ENCODE measurements at regions not wholly inside any gene's neighbourhood (a gene's known extent, or its start where the extent isn't known, plus 50 kb on each side); places are given as distances from the start of the nearest gene placed in this dataset.
A peak's percentile ranks its signal among the peaks of the same experiment; 100 is the strongest.

DNA sequence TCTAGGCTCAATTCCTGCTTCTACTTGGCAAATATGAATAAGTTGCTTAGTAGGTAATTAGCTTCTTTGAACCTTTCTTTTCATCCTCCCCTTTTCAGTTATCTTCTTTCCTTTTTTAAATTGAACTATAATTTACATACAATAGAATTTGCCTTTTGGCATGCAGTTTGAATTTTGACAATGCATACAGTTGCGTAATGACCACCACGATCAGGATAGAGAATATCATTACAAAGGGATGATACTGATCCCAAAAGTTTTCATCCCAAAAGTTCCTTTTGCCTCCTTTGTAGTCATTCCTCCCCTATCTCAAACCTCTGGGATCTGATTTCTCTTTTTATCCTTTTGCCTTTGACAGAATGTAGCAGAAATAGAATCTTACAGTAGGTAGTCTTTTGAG lies 164.4 kb downstream of the NOC3L start:
- no peak for DNase-seq

DNA sequence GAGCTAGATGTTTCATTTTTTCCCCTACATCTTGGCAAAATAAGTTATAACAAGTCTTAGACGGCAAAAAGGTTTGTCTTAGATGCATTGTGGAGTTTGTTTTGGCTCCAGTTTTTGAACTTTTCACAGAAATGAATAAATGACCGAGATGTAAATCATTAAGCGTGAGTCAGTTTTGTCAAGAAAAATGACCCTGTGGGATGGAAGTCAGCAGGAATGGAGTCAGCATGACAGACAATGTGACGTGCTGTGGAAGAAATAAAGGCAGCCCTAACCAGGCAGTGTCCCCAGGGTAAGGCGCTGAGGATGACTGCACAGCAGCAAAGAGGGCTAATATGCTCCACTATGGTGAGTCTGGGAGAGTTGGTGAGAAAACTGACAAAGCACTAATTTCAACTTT lies 163.2 kb downstream of the NOC3L start:
- no peak for DNase-seq

DNA sequence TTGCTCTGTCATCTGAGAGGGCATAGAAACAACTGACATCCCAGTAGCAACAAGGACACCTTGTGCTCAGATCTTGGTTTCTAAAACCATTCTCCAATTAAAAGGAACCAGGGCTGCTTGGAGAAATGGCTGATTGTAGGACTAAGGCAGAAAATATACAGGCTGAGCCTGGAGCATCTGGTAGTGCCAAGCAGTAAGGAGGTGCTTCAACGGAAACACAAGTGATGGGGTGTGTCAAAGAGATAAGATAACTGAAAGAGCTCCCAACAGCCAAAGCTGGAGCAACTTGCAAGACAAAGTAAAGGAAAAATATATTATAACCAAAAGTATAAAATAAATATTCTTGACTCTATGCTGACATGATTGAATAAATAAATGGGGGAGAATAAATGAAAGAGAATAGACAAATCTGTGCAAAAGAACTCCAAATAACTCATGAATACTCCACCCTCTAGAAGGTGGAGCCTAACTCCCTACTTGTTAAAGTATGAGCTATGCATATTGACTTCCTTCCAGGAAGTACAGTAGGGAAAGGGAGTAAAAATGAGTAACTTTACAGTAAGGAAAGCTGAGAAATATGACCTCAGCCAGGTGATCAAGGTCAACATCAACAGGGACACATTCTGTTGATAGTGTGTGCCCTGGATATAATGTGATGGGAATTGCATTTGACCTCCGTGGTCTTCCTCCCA lies 162.4 kb downstream of the NOC3L start:
- no peak for DNase-seq

DNA sequence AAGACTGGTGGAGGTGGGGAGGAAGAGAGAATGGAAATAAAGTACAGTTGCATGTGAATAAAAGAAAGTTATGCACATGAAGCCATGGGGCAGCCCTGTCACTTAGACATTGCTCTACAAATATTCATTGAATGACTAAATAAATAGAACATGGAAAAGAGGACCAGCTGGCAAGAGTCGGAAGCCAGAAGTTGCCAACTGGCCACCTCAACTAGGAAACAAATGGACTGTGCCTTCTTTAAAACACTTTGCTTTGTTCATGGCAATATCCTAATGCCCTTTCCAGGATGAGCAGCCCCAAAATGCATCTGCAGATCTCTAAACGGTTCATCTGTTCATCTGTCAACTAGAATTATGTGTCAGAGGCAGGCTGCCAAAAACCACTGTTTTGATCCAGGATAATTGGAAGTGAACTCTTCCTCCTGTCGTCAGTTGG lies 157.3 kb downstream of the NOC3L start:
- no peak for DNase-seq

DNA sequence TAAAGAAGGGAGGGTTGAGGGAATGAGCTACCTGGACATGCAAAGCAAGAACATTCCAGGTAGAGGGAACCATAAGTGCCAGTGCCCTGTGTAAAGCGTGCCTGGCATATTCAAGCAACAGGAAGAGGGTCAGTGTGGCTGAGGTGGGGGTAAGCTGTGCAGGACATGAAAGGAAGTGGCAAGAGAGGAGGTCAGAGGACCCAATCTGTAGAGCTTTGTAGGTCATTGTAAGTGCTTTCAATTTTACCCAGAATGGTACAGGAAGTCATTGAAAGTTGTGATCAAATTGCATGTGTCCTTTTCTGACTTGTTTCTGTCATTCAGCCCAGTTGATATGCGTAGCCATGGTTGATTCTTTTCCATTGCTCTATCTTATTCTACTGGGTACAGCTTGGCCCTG lies 156.6 kb downstream of the NOC3L start:
- no peak for DNase-seq

DNA sequence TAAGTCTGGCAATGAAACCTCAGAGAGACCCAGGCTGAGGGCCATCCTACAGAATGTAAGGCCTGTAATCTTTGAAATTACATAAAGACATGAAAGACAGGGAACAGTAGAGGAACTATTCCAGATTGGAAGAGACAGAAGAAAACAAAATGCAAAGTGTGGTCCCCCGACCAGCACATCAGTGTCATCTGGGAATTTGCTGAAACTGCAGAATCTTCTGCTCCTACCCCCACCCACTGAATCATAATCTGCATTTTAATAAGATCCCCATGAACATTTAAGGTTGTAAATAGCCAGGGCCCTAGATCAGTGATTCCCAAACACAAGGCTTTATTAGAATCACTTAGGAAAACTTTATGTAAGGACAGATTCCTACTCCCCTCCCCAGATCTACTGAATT lies 154.4 kb downstream of the NOC3L start:
- DNase-seq = no peak

DNA sequence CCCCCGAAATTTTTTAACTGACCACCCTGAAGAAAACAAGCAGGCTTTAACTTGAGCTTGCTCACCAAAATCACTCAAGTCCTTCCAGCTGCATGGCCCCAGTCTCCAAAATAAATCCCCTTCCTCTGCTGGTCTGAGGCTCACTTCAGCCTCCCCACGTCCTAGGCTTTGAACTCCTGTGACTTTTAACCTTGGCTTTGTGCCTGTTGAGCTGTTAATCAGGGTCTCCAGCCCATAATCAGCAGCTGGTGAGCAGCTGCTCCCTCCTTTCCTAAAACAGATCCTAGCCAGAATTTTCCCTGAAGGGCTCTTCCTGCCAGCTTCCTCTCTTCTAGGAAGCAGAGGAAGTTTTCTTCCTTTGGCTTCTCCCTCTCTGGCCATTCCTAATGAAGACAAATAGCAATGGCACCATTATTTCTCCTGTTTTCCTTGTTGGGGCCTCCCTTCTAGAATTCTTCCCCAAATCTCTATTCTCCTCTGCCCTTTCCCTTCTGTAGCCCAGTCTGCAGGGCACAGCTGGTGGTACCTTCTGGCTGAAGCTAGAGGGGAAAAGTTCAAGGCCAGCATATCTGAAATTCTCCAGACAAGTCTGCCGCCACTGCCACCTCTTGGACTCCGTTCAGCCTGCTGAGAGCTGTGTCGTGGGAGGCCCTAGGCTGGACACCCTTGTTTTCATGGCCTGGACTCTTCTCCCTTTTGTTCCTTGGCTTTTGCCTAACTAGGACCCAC lies 152.1 kb downstream of the NOC3L start:
- no peak for DNase-seq

DNA sequence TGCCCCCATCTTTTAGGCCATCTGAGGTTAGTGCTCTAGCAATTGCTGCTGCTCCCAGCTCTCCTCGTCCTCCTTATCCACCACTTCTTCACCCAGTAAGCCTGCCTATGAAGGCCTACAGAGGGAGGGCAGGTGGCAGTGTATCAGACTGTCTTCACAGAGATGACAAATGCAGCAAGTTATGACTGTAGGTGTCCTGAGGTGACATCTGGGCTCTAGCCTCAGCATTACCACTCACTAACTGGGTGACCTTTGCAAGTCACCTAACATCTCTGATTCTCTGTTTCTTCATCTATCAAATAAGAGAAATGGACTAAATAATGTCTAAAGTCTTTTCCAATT lies 151.6 kb downstream of the NOC3L start:
- DNase-seq = no peak

DNA sequence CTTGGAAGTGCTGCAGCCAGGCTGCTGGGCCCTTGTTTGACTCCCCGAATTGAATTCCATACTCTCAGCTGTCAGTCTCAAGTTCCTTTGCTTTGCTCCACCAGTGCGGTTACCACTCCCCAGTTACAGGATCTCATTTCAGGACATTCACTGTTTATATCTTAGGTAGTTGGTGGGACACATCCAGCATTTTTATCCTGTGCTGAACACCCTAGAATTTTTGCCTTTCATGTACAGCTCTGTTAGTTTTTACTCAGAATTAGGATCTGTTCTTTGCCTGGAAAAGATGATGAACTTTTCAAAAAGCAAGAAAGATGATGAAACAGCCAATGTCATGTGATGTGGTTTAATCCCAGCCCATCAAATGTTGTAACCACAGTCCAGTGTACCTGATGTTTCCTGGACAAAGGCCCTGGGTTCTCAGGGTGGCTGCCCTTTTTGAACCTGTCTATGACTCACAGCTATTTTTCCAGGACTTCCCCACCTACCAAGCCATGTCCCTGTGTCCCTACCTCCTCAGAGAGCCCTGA lies 149.7 kb downstream of the NOC3L start:
- DNase-seq = no peak

DNA sequence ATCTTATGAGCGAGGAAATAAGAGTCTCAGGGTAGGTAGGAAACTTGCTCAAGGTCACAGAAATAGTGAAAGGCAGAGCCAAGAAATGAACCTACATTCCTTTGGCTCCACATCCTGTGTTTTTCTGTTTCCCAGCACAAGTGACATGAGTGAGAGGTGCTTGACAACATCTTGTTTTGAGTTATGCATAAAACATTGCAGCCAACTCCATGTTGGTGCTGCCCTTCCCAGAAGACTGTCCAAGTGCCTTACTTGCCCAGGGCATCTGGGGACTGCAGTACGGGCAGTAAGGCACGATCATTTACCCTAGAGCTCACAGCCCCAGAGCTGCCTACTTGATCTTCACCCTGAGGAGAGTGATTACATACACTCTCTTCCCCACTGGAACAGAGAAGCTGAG lies 148.8 kb downstream of the NOC3L start:
- DNase-seq = no peak

DNA sequence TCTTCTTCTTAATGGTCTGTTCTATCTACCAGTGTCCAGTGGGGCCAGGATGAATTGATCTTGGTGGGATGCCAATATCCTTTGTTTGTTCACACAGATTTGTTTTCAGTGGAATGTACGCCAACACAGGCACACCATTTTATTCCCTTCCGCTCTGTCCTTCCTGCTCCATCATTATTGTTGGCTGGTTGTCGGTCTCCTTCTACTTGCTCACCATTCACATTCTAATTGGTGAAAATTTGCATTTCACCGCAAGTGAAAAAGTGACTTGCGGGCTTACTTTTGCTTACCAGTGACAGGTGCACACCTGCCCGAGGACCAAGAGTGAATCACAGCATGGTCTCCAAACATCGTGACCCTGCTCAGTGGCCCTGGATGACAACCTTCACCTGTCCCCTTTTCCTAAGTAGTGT lies 148.3 kb downstream of the NOC3L start:
- DNase-seq = no peak

DNA sequence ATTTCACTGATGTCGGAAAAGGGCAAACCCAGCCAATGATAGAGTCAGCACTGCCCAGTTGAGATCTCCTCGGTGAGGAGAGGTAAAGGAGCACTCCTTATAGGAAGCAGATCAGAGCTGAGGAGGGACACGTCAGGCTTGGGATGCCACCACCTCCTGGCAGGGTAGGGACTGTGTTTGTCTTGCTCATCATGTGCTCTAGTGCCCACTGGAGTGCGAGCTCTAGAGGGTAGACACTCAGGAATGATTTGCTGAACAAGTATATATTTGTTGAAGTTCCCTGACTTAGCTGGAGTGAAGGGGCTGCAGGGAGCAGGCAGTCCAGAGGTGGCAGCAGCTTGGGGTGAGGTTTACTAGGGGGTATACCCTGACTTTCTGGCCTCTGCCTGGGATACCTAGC lies 146.5 kb downstream of the NOC3L start:
- DNase-seq = no peak

DNA sequence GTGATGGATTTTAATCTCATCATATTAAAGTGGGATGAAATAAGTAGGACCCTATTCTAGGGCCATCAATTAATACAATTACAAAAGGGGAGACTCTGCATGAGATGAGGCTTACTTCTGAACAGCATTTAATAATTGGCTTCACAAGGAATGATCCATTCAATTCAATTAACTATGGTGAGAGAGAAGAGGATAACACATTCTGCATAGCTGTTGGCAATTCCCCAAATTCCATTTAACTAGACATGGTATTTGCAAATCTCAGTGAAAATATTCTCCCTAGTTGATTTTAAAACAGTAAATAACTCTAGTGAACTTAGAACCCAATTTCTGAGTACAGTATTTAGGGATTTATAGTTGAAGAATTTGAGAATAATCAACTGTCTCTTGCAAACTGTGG lies 145.3 kb downstream of the NOC3L start:
- no peak for DNase-seq

DNA sequence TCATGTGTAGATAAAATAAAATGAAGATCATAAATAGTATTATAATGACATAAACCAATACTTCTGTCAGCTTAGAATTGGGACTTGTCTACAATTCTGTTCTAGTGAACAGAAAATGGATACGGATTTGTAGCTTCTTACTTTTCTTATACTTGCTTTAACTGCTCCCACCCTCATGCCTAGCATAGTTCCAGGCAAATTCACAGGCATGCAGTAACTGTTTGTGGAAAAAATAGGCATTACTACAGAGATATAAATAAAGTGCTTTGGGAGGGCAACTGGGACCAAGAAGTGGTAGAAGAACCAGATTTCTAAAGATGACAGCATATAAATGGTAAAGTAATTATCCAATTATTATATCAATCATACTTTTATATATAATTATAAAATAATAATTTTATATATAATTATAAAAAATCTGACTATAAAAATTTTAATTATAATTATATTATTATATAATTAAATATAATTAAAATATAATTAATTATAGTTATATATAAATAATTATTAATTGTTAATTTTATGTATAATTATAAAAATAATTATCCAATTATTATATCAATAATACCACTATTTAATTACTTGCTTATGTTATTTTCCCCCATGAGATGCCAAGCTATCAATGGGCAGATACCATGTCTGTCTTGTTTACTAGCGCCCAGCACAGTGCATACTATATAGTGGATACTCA lies 144.1 kb downstream of the NOC3L start:
- DNase-seq = no peak

DNA sequence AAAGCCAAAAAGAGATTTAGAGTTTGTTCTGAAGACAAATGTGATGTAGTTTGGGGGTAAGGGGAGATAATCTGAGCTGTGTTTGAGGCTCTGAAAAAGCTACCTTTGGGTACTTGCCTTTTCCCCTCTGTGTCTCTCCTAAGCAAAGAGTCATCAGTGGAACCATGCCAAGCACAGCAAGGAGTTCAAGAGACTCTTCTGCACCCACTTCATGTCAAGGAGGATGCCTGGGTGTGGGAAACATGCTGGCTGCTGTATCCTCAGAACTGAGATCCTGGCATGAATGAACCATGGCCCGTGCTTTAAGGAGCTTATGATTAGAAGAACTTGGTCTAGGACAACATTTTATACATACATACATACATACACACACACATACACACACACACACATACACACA lies 142.9 kb downstream of the NOC3L start:
- DNase-seq = no peak

DNA sequence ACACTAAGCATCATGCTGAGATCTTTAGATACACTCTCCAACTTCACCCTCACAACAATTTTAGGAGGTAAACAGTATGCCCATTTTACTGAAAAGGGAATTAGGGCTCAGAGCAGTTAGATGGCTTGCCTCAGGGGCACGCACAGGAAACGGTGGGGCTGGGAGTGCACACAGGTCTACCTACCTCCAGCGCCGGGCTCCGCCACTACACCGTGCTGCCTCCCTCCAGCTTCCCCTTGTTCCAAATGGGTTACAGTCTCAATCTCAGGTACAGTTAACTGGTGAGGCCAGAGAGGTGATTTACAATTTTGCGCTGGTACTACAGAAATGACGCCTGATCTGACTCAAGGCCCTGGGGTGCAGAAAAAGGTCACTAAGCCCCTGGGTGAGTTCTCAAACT lies 142.0 kb downstream of the NOC3L start:
- no peak for DNase-seq

DNA sequence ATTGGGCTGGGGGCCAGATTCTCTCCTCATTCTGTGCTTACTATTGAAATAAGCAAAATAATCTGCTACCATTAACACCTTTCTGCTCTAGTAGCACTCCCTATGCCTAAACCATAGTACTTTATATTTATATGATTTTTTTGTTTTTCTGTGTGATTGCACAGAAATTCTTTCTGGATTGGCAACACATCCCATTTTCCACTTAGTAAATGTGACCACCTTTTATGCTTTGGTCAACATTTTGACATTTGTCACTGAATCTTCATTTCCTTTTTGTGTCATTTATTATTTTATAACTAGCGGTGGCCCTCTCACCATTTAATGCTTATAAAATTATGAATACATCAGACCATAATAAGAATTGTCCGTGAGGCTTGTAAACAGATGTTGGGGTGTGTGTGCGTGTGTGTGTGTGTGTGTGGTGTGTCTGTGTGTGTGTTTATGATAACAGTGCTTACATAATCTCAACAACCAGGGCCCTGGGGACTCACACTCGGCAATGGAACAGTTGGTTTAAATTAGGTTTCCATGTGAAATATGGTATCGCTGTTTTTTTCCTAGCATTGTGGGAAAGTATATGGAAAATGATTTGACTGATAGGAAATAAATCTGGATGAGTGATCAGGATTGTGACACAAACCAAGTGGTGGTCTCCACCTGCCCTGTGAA lies 138.9 kb downstream of the NOC3L start:
- no peak for DNase-seq

DNA sequence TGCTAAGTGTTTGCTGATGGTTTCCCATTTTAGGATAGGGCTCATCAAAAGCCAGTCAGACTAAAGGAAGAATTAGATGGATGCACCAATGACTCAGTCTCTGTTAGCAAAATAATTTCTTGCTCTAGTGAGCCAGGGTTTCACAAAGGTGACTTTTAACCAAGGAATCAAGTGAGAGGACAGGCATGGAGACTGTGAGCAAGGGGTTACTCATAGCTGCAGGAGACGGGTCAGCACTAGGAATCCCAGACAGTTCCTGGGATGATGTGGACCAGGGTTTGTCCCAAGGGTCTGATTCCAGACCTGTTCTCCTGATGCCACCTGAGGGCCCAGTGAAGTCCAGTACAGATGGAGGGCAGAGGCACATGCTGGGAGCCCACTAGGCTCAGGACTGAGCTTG lies 138.1 kb downstream of the NOC3L start:
- no peak for DNase-seq

DNA sequence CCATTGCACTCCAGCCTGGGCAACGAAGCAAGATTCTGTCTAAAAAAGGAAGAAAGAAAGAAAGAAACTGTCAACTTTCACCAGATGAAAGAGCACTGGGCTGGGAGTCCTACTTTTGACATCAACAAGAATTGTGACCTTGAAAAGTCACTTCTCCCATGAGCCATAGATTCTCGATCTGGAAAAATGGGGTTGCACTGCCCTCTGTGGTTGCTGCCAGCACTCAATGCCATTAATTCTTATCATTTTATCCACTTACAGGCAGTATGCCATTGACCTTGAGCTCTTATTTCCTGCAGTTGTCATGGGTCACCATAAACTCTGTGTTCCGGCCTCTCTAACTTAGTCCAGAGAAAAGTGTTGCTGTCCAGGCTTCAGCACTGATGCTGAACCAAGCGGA lies 137.2 kb downstream of the NOC3L start:
- peak in 1 of 2 experiments; percentile 6 for DNase-seq

DNA sequence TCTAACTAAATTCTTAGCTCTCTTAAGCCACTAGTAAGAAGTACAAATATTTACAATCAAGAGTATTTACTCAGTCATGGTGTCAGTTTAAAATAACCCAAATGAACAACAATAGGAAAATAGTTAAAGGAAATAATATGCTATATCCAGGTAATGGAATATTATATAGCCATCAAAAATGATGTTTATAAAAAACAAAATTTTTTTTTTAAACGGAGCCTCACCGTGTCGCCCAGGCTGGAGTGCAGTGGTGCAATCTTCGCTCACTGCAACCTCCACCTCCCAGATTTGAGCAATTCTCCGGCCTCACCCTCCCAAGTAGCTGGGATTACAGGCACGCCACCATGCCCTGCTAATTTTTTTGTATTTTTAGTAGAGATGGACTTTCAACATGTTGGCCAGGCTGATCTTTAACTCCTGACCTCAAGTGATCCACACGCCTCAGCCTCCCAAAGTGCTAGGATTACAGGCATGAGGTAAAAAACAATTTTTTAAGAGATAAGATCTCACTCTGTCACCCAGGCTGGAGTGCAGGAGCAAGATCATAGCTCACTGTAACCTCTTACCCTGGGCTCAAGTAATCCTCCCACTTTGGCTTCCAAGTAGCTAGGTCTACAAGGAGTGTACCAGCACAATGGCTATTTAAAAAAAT lies 132.5 kb downstream of the NOC3L start:
- DNase-seq = no peak

DNA sequence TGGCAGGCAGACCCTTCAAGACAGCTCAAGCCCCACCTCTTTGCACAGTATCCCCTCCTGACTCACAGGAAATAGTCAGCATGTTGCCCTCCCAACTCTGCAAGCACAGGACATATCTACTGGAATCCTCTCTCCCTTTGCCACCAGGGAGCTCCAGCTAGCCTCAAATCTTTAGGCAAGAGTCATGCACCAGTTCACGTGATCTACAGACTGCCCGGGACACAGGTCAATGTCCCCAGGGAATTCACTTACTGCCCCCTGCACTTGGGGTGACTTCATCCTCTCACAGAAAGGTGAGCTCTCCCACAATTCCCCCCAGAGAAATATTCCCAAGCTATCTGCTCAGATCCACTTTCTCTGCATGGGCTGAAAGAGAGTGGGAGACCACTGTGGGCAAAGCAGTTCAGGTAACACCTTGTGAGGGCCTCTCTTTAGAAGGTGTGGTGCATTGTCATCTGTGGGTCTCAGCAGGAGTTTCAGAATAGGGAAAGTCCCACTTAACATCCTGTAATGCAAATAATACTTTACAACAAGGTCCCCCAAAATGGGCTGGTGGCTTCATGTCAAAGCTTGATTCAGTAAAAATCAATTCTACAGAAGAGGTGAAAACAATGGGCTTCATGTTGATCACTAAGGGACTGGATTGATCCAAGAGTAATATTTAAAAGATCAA lies 129.9 kb downstream of the NOC3L start:
- no peak for DNase-seq

DNA sequence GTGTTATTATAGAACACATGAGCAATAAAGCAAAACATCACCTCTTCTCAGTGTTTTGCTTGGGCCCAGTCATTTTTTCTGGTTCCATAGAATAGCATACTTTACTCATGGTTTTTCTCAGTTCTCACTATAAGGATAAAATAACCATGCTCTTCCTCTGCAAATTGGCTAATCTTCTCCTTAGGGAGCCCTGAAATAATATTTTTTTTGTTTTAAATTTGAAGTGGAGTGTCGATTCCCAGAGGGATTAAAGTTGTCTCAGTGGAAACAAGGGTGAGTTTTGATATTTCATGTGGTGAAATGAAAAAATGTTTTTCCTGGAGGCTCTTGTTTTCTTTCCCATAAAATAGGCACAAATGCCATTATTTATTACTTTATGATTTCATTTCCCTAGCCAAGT lies 127.3 kb downstream of the NOC3L start:
- no peak for DNase-seq
